HCT116 (cell line): ENCODE measurements at regions not wholly inside any gene's neighbourhood (a gene's known extent, or its start where the extent isn't known, plus 50 kb on each side); places are given as distances from the start of the nearest gene placed in this dataset.

Source experiments
- ATAC-seq: fragments of 200-7000 bp; cut with Tn5 transposase; 2 replicates; pipeline ENCODE4 v1.9.1; 2020; ENCODE audit warnings: mild to moderate bottlenecking, moderate library complexity
- BruUV-seq: library from RNA; stranded (reverse); fragments of 400-500 nt; replicated peaks from 2 replicates; lab custom pipeline; 2021; lab: Mats Ljungman, UMichigan
- CTCF ChIA-PET: fragments of 300-600 bp; sonication (Branson Sonifier 250); formaldehyde crosslinking; loops from one replicate; lab custom pipeline; 2021; ENCODE audit warnings: antibody characterized with exemption; lab: Charles Lee
- POLR2A ChIA-PET: fragments of 300-600, 350-600 bp; sonication (Branson Sonifier 250); formaldehyde crosslinking; loops from one replicate; lab custom pipeline; 2021; ENCODE audit warnings: antibody characterized with exemption; lab: Charles Lee
- RAD21 ChIA-PET, 2 experiments: fragments of 300-600 bp; sonication (Branson Sonifier 250); formaldehyde crosslinking; loops; one replicate each; lab custom pipeline; 2023; ENCODE audit warnings: low total read pairs in 2 of 2; ENCODE audit not compliant: uncharacterized antibody in 2 of 2, unreplicated experiment in 2 of 2, low non-redundant PET in 1 of 2; lab: Charles Lee
- DNase-seq: peaks from one replicate; pipeline ENCODE4 v3.0.0-alpha.2; 2010; ENCODE audit warnings: low read depth, low spot score
- H2AFZ ChIP-seq: fragments of 200-600 bp; shearing (Covaris generic), sonication (generic); 2 replicates; pipeline ENCODE4 v1.6.1; 2017; ENCODE audit warnings: low read depth, mixed run types, mixed read lengths, antibody characterized with exemption, low read length; ENCODE audit not compliant: poor library complexity, severe bottlenecking
- H3K27ac ChIP-seq: 2 replicates; pipeline ENCODE4 v1.5.1; 2012; ENCODE audit warnings: low read depth, low read length
- H3K27me3 ChIP-seq: fragments of 200-600 bp; sonication (generic); 2 replicates; pipeline ENCODE4 v1.6.1; 2016; ENCODE audit warnings: mixed run types, low read length, mixed read lengths; ENCODE audit not compliant: insufficient read depth
- H3K36me3 ChIP-seq, 2 experiments: fragments of 200-500 bp in 1 of 2; fragments of 200-600 bp in 1 of 2; sonication (Bioruptor generic) in 1 of 2; sonication (generic) in 1 of 2; 2 replicates each; pipeline versions ENCODE4 v1.5.1 to v1.6.1; 2014 to 2016; ENCODE audit warnings: low read length in 2 of 2, inconsistent platforms in 1 of 2, mixed read lengths in 1 of 2, mixed run types in 1 of 2; ENCODE audit not compliant: insufficient read depth in 2 of 2, control insufficient read depth in 1 of 2
- H3K4me1 ChIP-seq, 2 experiments: fragments of 200-600 bp in 1 of 2; sonication (generic) in 1 of 2; 2 replicates each; pipeline versions ENCODE4 v1.5.1 to v1.6.1; 2012 to 2017; ENCODE audit warnings: low read length in 2 of 2, inconsistent platforms in 1 of 2, mild to moderate bottlenecking in 1 of 2, mixed read lengths in 1 of 2, mixed run types in 1 of 2, moderate library complexity in 1 of 2; ENCODE audit not compliant: insufficient read depth in 2 of 2, control insufficient read depth in 1 of 2
- H3K4me2 ChIP-seq: fragments of 200-600 bp; sonication (generic); 2 replicates; pipeline ENCODE4 v1.6.1; 2017; ENCODE audit warnings: mixed run types, low read length, mixed read lengths
- H3K4me3 ChIP-seq, 2 experiments: fragments of 200-600 bp in 1 of 2; sonication (generic) in 1 of 2; replicated peaks in 1 of 2; 2 replicates each; pipeline ENCODE4 v1.5.1; 2011 to 2016; ENCODE audit warnings: low read length in 2 of 2, control low read depth in 1 of 2, low read depth in 1 of 2, mild to moderate bottlenecking in 1 of 2, mixed read lengths in 1 of 2, mixed run types in 1 of 2
- H3K79me2 ChIP-seq: fragments of 200-600 bp; sonication (generic); 2 replicates; pipeline ENCODE4 v1.6.1; 2017; ENCODE audit warnings: mild to moderate bottlenecking, mixed run types, low read length, moderate library complexity, mixed read lengths; ENCODE audit not compliant: insufficient read depth
- H3K9ac ChIP-seq: fragments of 200-600 bp; sonication (generic); 2 replicates; pipeline ENCODE4 v1.6.1; 2016; ENCODE audit warnings: low read length, mixed read lengths
- H3K9me2 ChIP-seq: fragments of 200-600 bp; sonication (generic), shearing (Covaris generic); 2 replicates; pipeline ENCODE4 v1.6.1; 2017; ENCODE audit warnings: mixed run types, mild to moderate bottlenecking, moderate library complexity; ENCODE audit not compliant: insufficient read depth
- H3K9me3 ChIP-seq, 2 experiments: fragments of 200-500 bp in 1 of 2; fragments of 200-600 bp in 1 of 2; sonication (Bioruptor generic) in 1 of 2; sonication (generic) in 1 of 2; 2 replicates each; pipeline ENCODE4 v1.6.1; 2014 to 2017; ENCODE audit warnings: low read length in 2 of 2, mixed read lengths in 2 of 2, inconsistent platforms in 1 of 2, low read depth in 1 of 2, mild to moderate bottlenecking in 1 of 2, mixed run types in 1 of 2, moderate library complexity in 1 of 2; ENCODE audit not compliant: control insufficient read depth in 1 of 2, insufficient read depth in 1 of 2
- H4K20me1 ChIP-seq: fragments of 200-600 bp; sonication (generic), shearing (Covaris generic); 2 replicates; pipeline ENCODE4 v1.6.1; 2017; ENCODE audit warnings: mixed run types, mild to moderate bottlenecking, moderate library complexity; ENCODE audit not compliant: insufficient read depth
- CEBPB ChIP-seq: IDR thresholded peaks from 2 replicates; pipeline ENCODE4 v1.6.1; 2012; ENCODE audit warnings: low read depth
- ELF1 ChIP-seq: IDR thresholded peaks from 2 replicates; pipeline ENCODE4 v1.6.1; 2012; ENCODE audit warnings: low read depth, borderline replicate concordance
- EZH2phosphoT487 ChIP-seq: fragments of 200-600 bp; IDR thresholded peaks from 2 replicates; pipeline ENCODE4 v1.6.1; 2018; ENCODE audit warnings: antibody characterized with exemption, borderline replicate concordance
- FOSL1 ChIP-seq: IDR thresholded peaks from 2 replicates; pipeline ENCODE4 v1.6.1; 2012; ENCODE audit warnings: low read depth
- POLR2AphosphoS5 ChIP-seq: IDR thresholded peaks from 2 replicates; pipeline ENCODE4 v1.6.1; 2011; ENCODE audit warnings: mild to moderate bottlenecking, low read depth, low read length, moderate library complexity
- RAD21 ChIP-seq: IDR thresholded peaks from 2 replicates; pipeline ENCODE4 v1.6.1; 2012; ENCODE audit warnings: low read depth, mild to moderate bottlenecking
- SRF ChIP-seq: IDR thresholded peaks from 2 replicates; pipeline ENCODE4 v1.6.1; 2012; ENCODE audit warnings: low read depth
- TCF7L2 ChIP-seq: IDR thresholded peaks from 2 replicates; pipeline ENCODE4 v1.7.0; 2011; ENCODE audit warnings: borderline replicate concordance, inconsistent platforms; ENCODE audit not compliant: insufficient read depth, insufficient read length; ENCODE audit errors: extremely low read depth
- YY1 ChIP-seq: IDR thresholded peaks from 2 replicates; pipeline ENCODE4 v1.6.1; 2011; ENCODE audit warnings: low read length, low read depth, moderate library complexity, mild to moderate bottlenecking; ENCODE audit not compliant: insufficient replicate concordance; ENCODE audit errors: extremely low read depth
- intact Hi-C: fragments of 100-400 bp; cut with micrococcal nuclease; formaldehyde crosslinking; loops from 2 replicates; pipeline ENCODE4 v1.10.0; 2022
- TF ChIP-seq, protein P1 (sequence below): IDR thresholded peaks from 2 replicates; pipeline ENCODE4 v1.6.1; 2012
- TF ChIP-seq, protein P2 (sequence below): IDR thresholded peaks from 2 replicates; pipeline ENCODE4 v1.6.1; 2012; ENCODE audit warnings: low read depth
- TF ChIP-seq, protein P3 (sequence below): IDR thresholded peaks from 2 replicates; pipeline ENCODE4 v1.6.1; 2012

DNA sequence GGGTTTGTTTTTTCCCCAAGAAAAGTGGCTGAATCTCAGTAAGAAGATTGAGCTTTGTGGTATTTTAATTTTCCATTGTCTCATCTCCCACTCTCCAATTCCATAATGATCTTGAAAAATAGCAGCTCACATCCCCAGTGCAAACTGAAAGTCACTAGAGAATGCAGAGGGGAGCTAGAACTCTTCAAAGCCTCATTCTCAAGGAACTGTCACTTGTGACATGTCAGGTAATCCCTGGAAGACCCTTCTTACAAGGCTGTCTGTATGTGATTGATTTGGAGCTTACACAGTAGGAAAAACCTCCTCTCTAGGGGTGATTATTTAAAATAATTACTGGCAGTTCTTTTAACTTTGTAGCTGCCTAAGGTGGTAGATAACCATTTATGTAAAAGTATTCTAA, 420.4 kb downstream of the CDH26 start:
- CTCF ChIA-PET = no interaction called here
- Histone ChIP-seq H2AFZ (no peak overlapping the region), H3K36me3 (no peaks in the 10 kb centered on the region), H3K4me2 (no peak overlapping the region), H3K4me3 (no peak overlapping the region), H4K20me1 (no peaks in the 10 kb centered on the region), H3K27me3 (no peaks in the 10 kb centered on the region), H3K9ac (no peak overlapping the region), H3K4me1 (no peaks in the 10 kb centered on the region), H3K9me3 (peaks cover 0 to 12% of the 10 kb centered on the region in 2 experiments; a peak in 3 of 4 replicates), H3K9me2 (no peaks in the 10 kb centered on the region), H3K79me2 (no peaks in the 10 kb centered on the region), H3K27ac (no peak overlapping the region)
- no TSS peak for BruUV-seq
- intact Hi-C loops = no loop called here
- TF ChIP-seq FOSL1 = no peak
- TF ChIP-seq POLR2AphosphoS5 = no peak
- no peak for TF ChIP-seq YY1
- TF ChIP-seq, protein P1, sequence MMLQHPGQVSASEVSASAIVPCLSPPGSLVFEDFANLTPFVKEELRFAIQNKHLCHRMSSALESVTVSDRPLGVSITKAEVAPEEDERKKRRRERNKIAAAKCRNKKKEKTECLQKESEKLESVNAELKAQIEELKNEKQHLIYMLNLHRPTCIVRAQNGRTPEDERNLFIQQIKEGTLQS = no peak
- RAD21 ChIA-PET = no interaction called here
- DNase-seq = no peak
- POLR2A ChIA-PET = no interaction called here
- no peak for ATAC-seq

DNA sequence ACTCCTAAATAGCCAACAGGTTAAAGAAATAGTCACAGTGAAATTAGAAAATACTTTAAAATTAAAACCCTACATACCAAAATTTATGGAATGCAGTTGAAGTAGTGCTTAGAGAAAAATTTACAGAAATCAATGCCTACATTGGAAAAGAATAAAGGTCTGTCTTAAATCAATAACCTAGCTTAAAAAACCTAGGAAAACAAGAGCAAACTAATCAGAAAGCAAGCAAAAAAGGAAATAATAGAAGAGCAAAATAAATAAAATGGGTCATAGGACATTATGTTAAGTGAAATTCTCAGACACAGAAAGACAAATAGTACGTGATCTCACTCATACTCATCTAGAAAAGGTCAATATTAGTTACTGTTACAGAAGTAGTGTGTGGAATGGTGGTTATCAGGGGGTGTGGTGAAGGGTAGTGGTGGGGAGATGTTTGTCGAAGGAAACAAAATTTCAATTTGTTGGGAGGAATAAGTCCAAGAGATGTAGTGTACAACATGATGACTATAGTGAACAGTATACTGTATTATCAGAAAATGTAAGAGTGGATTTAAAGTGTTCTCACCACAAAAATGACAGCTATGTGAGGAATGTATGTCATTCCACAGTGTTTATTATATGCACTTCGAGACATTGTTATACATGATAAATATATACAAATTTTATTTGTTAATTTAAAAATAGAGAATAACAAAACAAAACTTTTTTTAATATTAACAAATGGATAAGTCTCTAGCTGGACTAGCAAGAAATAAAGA, 423.6 kb downstream of the CDH26 start:
- H3K4me2 ChIP-seq = no peak overlapping the region
- no peak overlapping the region for H3K9ac ChIP-seq
- no peaks in the 10 kb centered on the region for H3K27me3 ChIP-seq
- ChIA-PET CTCF (no interaction called here), RAD21 (no interaction called here), POLR2A (no interaction called here)
- no peaks in the 10 kb centered on the region for H3K4me1 ChIP-seq
- intact Hi-C loops = no loop called here
- peaks cover 0 to 14% of the 10 kb centered on the region in 2 experiments; a peak in 3 of 4 replicates for H3K9me3 ChIP-seq
- TF ChIP-seq RAD21 (no peak), EZH2phosphoT487 (no peak), CEBPB (no peak), ELF1 (no peak), SRF (no peak), POLR2AphosphoS5 (no peak), FOSL1 (no peak), TCF7L2 (no peak)
- TF ChIP-seq, protein P2, sequence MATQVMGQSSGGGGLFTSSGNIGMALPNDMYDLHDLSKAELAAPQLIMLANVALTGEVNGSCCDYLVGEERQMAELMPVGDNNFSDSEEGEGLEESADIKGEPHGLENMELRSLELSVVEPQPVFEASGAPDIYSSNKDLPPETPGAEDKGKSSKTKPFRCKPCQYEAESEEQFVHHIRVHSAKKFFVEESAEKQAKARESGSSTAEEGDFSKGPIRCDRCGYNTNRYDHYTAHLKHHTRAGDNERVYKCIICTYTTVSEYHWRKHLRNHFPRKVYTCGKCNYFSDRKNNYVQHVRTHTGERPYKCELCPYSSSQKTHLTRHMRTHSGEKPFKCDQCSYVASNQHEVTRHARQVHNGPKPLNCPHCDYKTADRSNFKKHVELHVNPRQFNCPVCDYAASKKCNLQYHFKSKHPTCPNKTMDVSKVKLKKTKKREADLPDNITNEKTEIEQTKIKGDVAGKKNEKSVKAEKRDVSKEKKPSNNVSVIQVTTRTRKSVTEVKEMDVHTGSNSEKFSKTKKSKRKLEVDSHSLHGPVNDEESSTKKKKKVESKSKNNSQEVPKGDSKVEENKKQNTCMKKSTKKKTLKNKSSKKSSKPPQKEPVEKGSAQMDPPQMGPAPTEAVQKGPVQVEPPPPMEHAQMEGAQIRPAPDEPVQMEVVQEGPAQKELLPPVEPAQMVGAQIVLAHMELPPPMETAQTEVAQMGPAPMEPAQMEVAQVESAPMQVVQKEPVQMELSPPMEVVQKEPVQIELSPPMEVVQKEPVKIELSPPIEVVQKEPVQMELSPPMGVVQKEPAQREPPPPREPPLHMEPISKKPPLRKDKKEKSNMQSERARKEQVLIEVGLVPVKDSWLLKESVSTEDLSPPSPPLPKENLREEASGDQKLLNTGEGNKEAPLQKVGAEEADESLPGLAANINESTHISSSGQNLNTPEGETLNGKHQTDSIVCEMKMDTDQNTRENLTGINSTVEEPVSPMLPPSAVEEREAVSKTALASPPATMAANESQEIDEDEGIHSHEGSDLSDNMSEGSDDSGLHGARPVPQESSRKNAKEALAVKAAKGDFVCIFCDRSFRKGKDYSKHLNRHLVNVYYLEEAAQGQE = no peak
- TF ChIP-seq, protein P3, sequence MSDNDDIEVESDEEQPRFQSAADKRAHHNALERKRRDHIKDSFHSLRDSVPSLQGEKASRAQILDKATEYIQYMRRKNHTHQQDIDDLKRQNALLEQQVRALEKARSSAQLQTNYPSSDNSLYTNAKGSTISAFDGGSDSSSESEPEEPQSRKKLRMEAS = no peak
- ATAC-seq = no peak
- DNase-seq = no peak
- no peak overlapping the region for H3K4me3 ChIP-seq
- no peaks in the 10 kb centered on the region for H3K36me3 ChIP-seq
- no peak overlapping the region for H3K27ac ChIP-seq
- H2AFZ ChIP-seq = no peak overlapping the region
- H3K9me2 ChIP-seq = no peaks in the 10 kb centered on the region
- BruUV-seq = no TSS peak
- H4K20me1 ChIP-seq = no peaks in the 10 kb centered on the region
- H3K79me2 ChIP-seq = no peaks in the 10 kb centered on the region
